ENCODE measurements at regions not wholly inside any gene's neighbourhood (a gene's known extent, or its start where the extent isn't known, plus 50 kb on each side); places are given as distances from the start of the nearest gene placed in this dataset.

GRCh38 chr1:175830500-175830899 lies 87.1 kb upstream of the TNR start:
- Histone ChIP-seq H3K9ac (ENCODE audit: extremely low read depth, low read length, poor library complexity, severe bottlenecking) (no peak overlapping the region), H3K4me1 (ENCODE audit: control insufficient read depth, insufficient read depth, low read length) (no peaks in the 10 kb centered on the region), H3K27me3 (ENCODE audit: control insufficient read depth, insufficient read depth, low read length, poor library complexity, severe bottlenecking) (no peaks in the 10 kb centered on the region), H3K36me3 (ENCODE audit: control insufficient read depth, insufficient read depth, low read length) (no peaks in the 10 kb centered on the region), H3K4me3 (ENCODE audit: low read length) (no peak overlapping the region), H3K27ac (ENCODE audit: low read depth, low read length) (no peak overlapping the region), H3K9me3 (ENCODE audit: control insufficient read depth, low read length) (peaks cover 36% of the 10 kb centered on the region)
- Mint-ChIP-seq H3K4me1 (peaks cover 38% of the 10 kb centered on the region), H3K27ac (peak overlapping the region; percentile 59), H3K27me3 (ENCODE audit: insufficient read depth) (peaks cover 2% of the 10 kb centered on the region), H3K9me3 (peaks cover 32% of the 10 kb centered on the region), H3K36me3 (ENCODE audit: low read depth) (peaks cover 11% of the 10 kb centered on the region), H3K4me3 (no peak overlapping the region)
- DNase-seq = no peak
- TF ChIP-seq, protein P1, sequence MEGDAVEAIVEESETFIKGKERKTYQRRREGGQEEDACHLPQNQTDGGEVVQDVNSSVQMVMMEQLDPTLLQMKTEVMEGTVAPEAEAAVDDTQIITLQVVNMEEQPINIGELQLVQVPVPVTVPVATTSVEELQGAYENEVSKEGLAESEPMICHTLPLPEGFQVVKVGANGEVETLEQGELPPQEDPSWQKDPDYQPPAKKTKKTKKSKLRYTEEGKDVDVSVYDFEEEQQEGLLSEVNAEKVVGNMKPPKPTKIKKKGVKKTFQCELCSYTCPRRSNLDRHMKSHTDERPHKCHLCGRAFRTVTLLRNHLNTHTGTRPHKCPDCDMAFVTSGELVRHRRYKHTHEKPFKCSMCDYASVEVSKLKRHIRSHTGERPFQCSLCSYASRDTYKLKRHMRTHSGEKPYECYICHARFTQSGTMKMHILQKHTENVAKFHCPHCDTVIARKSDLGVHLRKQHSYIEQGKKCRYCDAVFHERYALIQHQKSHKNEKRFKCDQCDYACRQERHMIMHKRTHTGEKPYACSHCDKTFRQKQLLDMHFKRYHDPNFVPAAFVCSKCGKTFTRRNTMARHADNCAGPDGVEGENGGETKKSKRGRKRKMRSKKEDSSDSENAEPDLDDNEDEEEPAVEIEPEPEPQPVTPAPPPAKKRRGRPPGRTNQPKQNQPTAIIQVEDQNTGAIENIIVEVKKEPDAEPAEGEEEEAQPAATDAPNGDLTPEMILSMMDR (conservative IDR thresholded peaks at IDR 0.05) = no peak

DNA sequence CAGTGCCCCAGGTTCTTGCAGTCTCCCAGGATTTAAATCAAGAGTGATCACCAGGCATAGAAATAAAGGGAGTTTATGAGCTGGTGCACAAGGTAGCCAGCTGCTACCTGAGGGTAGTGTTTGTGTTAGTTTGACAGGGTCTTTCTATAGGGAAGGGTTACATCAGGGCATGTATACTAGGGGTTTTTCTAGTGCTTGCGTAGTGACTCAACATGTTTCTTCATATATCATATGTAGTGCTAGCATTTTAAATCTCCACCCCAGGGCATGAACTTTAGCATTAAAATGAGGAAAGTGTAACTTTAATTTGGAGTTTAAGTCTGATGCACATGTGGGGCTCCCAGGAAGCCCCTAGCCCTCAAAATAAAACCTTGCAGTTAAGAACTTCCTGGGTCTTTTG lies 86.5 kb upstream of the TNR start:
- Mint-ChIP-seq H3K4me3 (no peak overlapping the region), H3K36me3 (ENCODE audit: low read depth) (peaks cover 11% of the 10 kb centered on the region), H3K9me3 (peaks cover 32% of the 10 kb centered on the region), H3K27ac (no peak overlapping the region), H3K27me3 (ENCODE audit: insufficient read depth) (peaks cover 2% of the 10 kb centered on the region), H3K4me1 (peaks cover 31% of the 10 kb centered on the region)
- H3K9ac ChIP-seq (ENCODE audit: extremely low read depth, low read length, poor library complexity, severe bottlenecking) = no peak overlapping the region
- H3K27ac ChIP-seq (ENCODE audit: low read depth, low read length) = peak overlapping the region; percentile 13
- H3K4me1 ChIP-seq (ENCODE audit: control insufficient read depth, insufficient read depth, low read length) = no peaks in the 10 kb centered on the region
- no peak for DNase-seq
- H3K9me3 ChIP-seq (ENCODE audit: control insufficient read depth, low read length) = peaks cover 36% of the 10 kb centered on the region
- WGBS, 2 experiments (ENCODE audit: insufficient coverage in 1 of 2, insufficient read length in 1 of 2) = no CpG with 5 or more reads among the region's 1 CpG
- TF ChIP-seq, protein P1 (conservative IDR thresholded peaks at IDR 0.05) = no peak
- H3K36me3 ChIP-seq (ENCODE audit: control insufficient read depth, insufficient read depth, low read length) = no peaks in the 10 kb centered on the region
- no peaks in the 10 kb centered on the region for H3K27me3 ChIP-seq (ENCODE audit: control insufficient read depth, insufficient read depth, low read length, poor library complexity, severe bottlenecking)
- H3K4me3 ChIP-seq (ENCODE audit: low read length) = no peak overlapping the region

GRCh38 chr1:175826705-175827104 lies 83.3 kb upstream of the TNR start:
- Histone ChIP-seq H3K4me1 (ENCODE audit: control insufficient read depth, insufficient read depth, low read length) (no peaks in the 10 kb centered on the region), H3K27ac (ENCODE audit: low read depth, low read length) (no peak overlapping the region), H3K9ac (ENCODE audit: extremely low read depth, low read length, poor library complexity, severe bottlenecking) (no peak overlapping the region), H3K4me3 (ENCODE audit: low read length) (no peak overlapping the region), H3K9me3 (ENCODE audit: control insufficient read depth, low read length) (peaks cover 29% of the 10 kb centered on the region), H3K27me3 (ENCODE audit: control insufficient read depth, insufficient read depth, low read length, poor library complexity, severe bottlenecking) (no peaks in the 10 kb centered on the region), H3K36me3 (ENCODE audit: control insufficient read depth, insufficient read depth, low read length) (no peaks in the 10 kb centered on the region)
- Mint-ChIP-seq H3K4me1 (peaks cover 6% of the 10 kb centered on the region), H3K36me3 (ENCODE audit: low read depth) (peaks cover 11% of the 10 kb centered on the region), H3K27me3 (ENCODE audit: insufficient read depth) (peaks cover 2% of the 10 kb centered on the region), H3K4me3 (no peak overlapping the region), H3K27ac (no peak overlapping the region), H3K9me3 (peaks cover 22% of the 10 kb centered on the region)
- 100% methylated on average over 1 of the region's 2 CpGs; no CpG with 5 or more reads in 1 of the 2 experiments for WGBS, 2 experiments (ENCODE audit: insufficient coverage in 1 of 2, insufficient read length in 1 of 2)
- TF ChIP-seq, protein P1 (conservative IDR thresholded peaks at IDR 0.05) = no peak
- DNase-seq = no peak

Data from endodermal cell (in vitro differentiated cells).